Peyer's patch (tissue), 4 donors: ENCODE measurements at regions not wholly inside any gene's neighbourhood (a gene's known extent, or its start where the extent isn't known, plus 50 kb on each side); places are given as distances from the start of the nearest gene placed in this dataset.

ENCODE experiments used
- CTCF ChIP-seq, 6 experiments: fragments of 450-650 bp in 4 of 6; fragments of 200-600 bp in 2 of 6; sonication (generic) in 1 of 6; IDR thresholded peaks; one replicate each; pipeline ENCODE4 v1.5.1; 2017 to 2019; ENCODE audit warnings: antibody characterized with exemption in 6 of 6, mild to moderate bottlenecking in 3 of 6, moderate library complexity in 1 of 6
- POLR2A ChIP-seq, 2 donors: fragments of 450-650 bp; IDR thresholded peaks; one replicate each; pipeline ENCODE4 v1.5.1; 2017; ENCODE audit warnings: antibody characterized with exemption in 2 of 2, mild to moderate bottlenecking in 2 of 2, moderate library complexity in 2 of 2

- TF ChIP-seq CTCF (IDR thresholded peaks at IDR 0.05) (no peak), POLR2A (IDR thresholded peaks at IDR 0.05) (no peak)
Observed at GRCh38 chr13:82758044-82758443, 1124.2 kb downstream of the SLITRK1 start.
